IMR-90 (cell line): ENCODE measurements at regions not wholly inside any gene's neighbourhood (a gene's known extent, or its start where the extent isn't known, plus 50 kb on each side); places are given as distances from the start of the nearest gene placed in this dataset.

Experiments used
- ATAC-seq: fragments of 200-7000 bp; cut with Tn5 transposase; 2 replicates; pipeline ENCODE4 v1.9.1; 2020; ENCODE audit warnings: low read depth, mild to moderate bottlenecking, moderate library complexity
- BruUV-seq: library from RNA; stranded (reverse); fragments of 400-500 nt; replicated peaks from 2 replicates; lab custom pipeline; 2021; lab: Mats Ljungman, UMichigan
- CTCF ChIA-PET: fragments of 300-600 bp; formaldehyde crosslinking; extraction: SDS; loops from one replicate; lab custom pipeline; 2021; ENCODE audit warnings: antibody characterized with exemption; lab: Yijun Ruan, JAX
- POLR2A ChIA-PET: fragments of 300-600 bp; sonication (Branson Sonifier 250); formaldehyde crosslinking; loops from one replicate; lab custom pipeline; 2022; ENCODE audit warnings: antibody characterized with exemption; ENCODE audit not compliant: unreplicated experiment; lab: Charles Lee
- DNase-seq: peaks from one replicate; pipeline ENCODE4 v3.0.0; 2013
- H2AFZ ChIP-seq: replicated peaks from 2 replicates; pipeline ENCODE3; 2013; ENCODE audit warnings: low read length, mild to moderate bottlenecking; ENCODE audit not compliant: poor library complexity
- H2AK5ac ChIP-seq: 2 replicates; pipeline ENCODE4 v1.6.1; 2013; ENCODE audit warnings: low read depth, low read length, inconsistent platforms
- H2AK9ac ChIP-seq: replicated peaks from 2 replicates; pipeline ENCODE3; 2013; ENCODE audit warnings: mild to moderate bottlenecking, low read depth, low read length, moderate library complexity; ENCODE audit not compliant: poor library complexity
- H2BK120ac ChIP-seq: 2 replicates; pipeline ENCODE4 v1.6.1; 2013; ENCODE audit warnings: low read depth, low read length, inconsistent platforms
- H2BK15ac ChIP-seq: 3 replicates; pipeline ENCODE4 v1.6.1; 2013; ENCODE audit warnings: low read depth, low read length, inconsistent platforms
- H2BK20ac ChIP-seq: 2 replicates; pipeline ENCODE4 v1.6.1; 2013; ENCODE audit warnings: low read depth, mild to moderate bottlenecking, inconsistent platforms, low read length, moderate library complexity
- H2BK5ac ChIP-seq: 2 replicates; pipeline ENCODE4 v1.6.1; 2013; ENCODE audit warnings: mild to moderate bottlenecking, low read depth, low read length, inconsistent platforms; ENCODE audit not compliant: poor library complexity, severe bottlenecking
- H3K14ac ChIP-seq: replicated peaks from 2 replicates; pipeline ENCODE4 v1.6.1; 2013; ENCODE audit warnings: low read depth, low read length, inconsistent platforms
- H3K18ac ChIP-seq: 2 replicates; pipeline ENCODE4 v1.6.1; 2013; ENCODE audit warnings: low read depth, low read length, control low read depth
- H3K23ac ChIP-seq: 2 replicates; pipeline ENCODE4 v1.6.1; 2013; ENCODE audit warnings: low read depth, low read length, inconsistent platforms
- H3K27ac ChIP-seq: 2 replicates; pipeline ENCODE4 v1.5.1; 2013; ENCODE audit warnings: mild to moderate bottlenecking, control low read depth, low read length; ENCODE audit not compliant: insufficient read depth
- H3K27me3 ChIP-seq: 2 replicates; pipeline ENCODE4 v1.6.1; 2013; ENCODE audit warnings: low read length; ENCODE audit not compliant: control insufficient read depth, insufficient read depth
- H3K36me3 ChIP-seq: 2 replicates; pipeline ENCODE4 v1.6.1; 2013; ENCODE audit warnings: low read length, mixed read lengths; ENCODE audit not compliant: control insufficient read depth, insufficient read depth
- H3K4ac ChIP-seq: 2 replicates; pipeline ENCODE4 v1.6.1; 2013; ENCODE audit warnings: low read depth, low read length, inconsistent platforms
- H3K4me1 ChIP-seq: 2 replicates; pipeline ENCODE4 v1.6.1; 2013; ENCODE audit warnings: low read length, mixed read lengths; ENCODE audit not compliant: control insufficient read depth, insufficient read depth
- H3K4me2 ChIP-seq: 2 replicates; pipeline ENCODE4 v1.6.1; 2013; ENCODE audit warnings: low read depth, mild to moderate bottlenecking, control low read depth, low read length, moderate library complexity
- H3K4me3 ChIP-seq: 2 replicates; pipeline ENCODE4 v1.5.1; 2013; ENCODE audit warnings: low read depth, mild to moderate bottlenecking, control low read depth, low read length, moderate library complexity; ENCODE audit not compliant: insufficient read depth
- H3K56ac ChIP-seq: 2 replicates; pipeline ENCODE4 v1.6.1; 2013; ENCODE audit warnings: low read length, inconsistent platforms; ENCODE audit not compliant: insufficient read depth; ENCODE audit errors: extremely low read depth
- H3K79me1 ChIP-seq, 2 experiments: 2 replicates each; pipeline ENCODE4 v1.6.1; 2013; ENCODE audit warnings: low read length in 2 of 2, inconsistent platforms in 1 of 2, low read depth in 1 of 2
- H3K9ac ChIP-seq: 2 replicates; pipeline ENCODE4 v1.6.1; 2013; ENCODE audit warnings: low read depth, low read length, control low read depth
- H3K9me1 ChIP-seq: 2 replicates; pipeline ENCODE4 v1.6.1; 2013; ENCODE audit warnings: low read length, inconsistent platforms; ENCODE audit not compliant: insufficient read depth
- H3K9me3 ChIP-seq: 2 replicates; pipeline ENCODE4 v1.6.1; 2013; ENCODE audit warnings: low read length; ENCODE audit not compliant: control insufficient read depth, insufficient read depth
- H4K20me1 ChIP-seq: 2 replicates; pipeline ENCODE4 v1.6.1; 2013; ENCODE audit warnings: low read length, inconsistent platforms; ENCODE audit not compliant: insufficient read depth
- H4K5ac ChIP-seq: 2 replicates; pipeline ENCODE4 v1.6.1; 2013; ENCODE audit warnings: mild to moderate bottlenecking, low read depth, low read length, control low read depth
- H4K8ac ChIP-seq, 2 experiments: 2 replicates each; pipeline ENCODE4 v1.6.1; 2013; ENCODE audit warnings: low read depth in 2 of 2, low read length in 2 of 2, control low read depth in 1 of 2, inconsistent platforms in 1 of 2
- H4K91ac ChIP-seq: 2 replicates; pipeline ENCODE4 v1.6.1; 2013; ENCODE audit warnings: low read depth, low read length, inconsistent platforms; ENCODE audit not compliant: insufficient read depth
- BHLHE40 ChIP-seq: fragments of 150-350 bp; IDR thresholded peaks from 2 replicates; pipeline ENCODE4 v1.6.1; 2016; ENCODE audit warnings: mild to moderate bottlenecking, low read depth, low read length
- CEBPB ChIP-seq: IDR thresholded peaks from 2 replicates; pipeline ENCODE4 v1.6.1; 2012; ENCODE audit warnings: low read depth, low read length, improper control_type of control experiment
- CHD1 ChIP-seq: IDR thresholded peaks from 2 replicates; pipeline ENCODE4 v1.6.1; 2012; ENCODE audit warnings: low read depth, low read length, improper control_type of control experiment
- ELK1 ChIP-seq: fragments of 150-350 bp; IDR thresholded peaks from 2 replicates; pipeline ENCODE4 v1.6.1; 2016; ENCODE audit warnings: low read depth, mild to moderate bottlenecking, low read length, moderate library complexity, borderline replicate concordance
- FOS ChIP-seq: fragments of 150-350 bp; IDR thresholded peaks from 2 replicates; pipeline ENCODE4 v1.6.1; 2016; ENCODE audit warnings: low read depth, low read length
- MAFK ChIP-seq: IDR thresholded peaks from 2 replicates; pipeline ENCODE4 v1.6.1; 2012; ENCODE audit warnings: low read depth, low read length, improper control_type of control experiment
- MAZ ChIP-seq: IDR thresholded peaks from 2 replicates; pipeline ENCODE4 v1.6.1; 2012; ENCODE audit warnings: low read depth, mild to moderate bottlenecking, low read length, improper control_type of control experiment, moderate library complexity, borderline replicate concordance
- MXI1 ChIP-seq: IDR thresholded peaks from 2 replicates; pipeline ENCODE4 v1.6.1; 2012; ENCODE audit warnings: low read depth, mild to moderate bottlenecking, low read length, moderate library complexity, borderline replicate concordance
- NFE2L2 ChIP-seq: fragments of 150-350 bp; IDR thresholded peaks from 2 replicates; pipeline ENCODE4 v1.6.1; 2016; ENCODE audit warnings: low read depth, mild to moderate bottlenecking, low read length
- POLR2A ChIP-seq: IDR thresholded peaks from 2 replicates; pipeline ENCODE4 v1.6.1; 2012; ENCODE audit warnings: mild to moderate bottlenecking, low read depth, low read length
- RAD21 ChIP-seq: IDR thresholded peaks from 2 replicates; pipeline ENCODE4 v1.6.1; 2012; ENCODE audit warnings: low read length, improper control_type of control experiment
- RCOR1 ChIP-seq: IDR thresholded peaks from 2 replicates; pipeline ENCODE4 v1.6.1; 2012; ENCODE audit warnings: mild to moderate bottlenecking, low read length, improper control_type of control experiment; ENCODE audit not compliant: insufficient replicate concordance
- RFX5 ChIP-seq: IDR thresholded peaks from 2 replicates; pipeline ENCODE4 v1.8.0; 2012; ENCODE audit warnings: low read depth, mild to moderate bottlenecking, low read length, moderate library complexity
- SMC3 ChIP-seq: fragments of 150-350 bp; IDR thresholded peaks from 2 replicates; pipeline ENCODE4 v1.6.1; 2016; ENCODE audit warnings: low read depth, mild to moderate bottlenecking, antibody characterized with exemption, low read length, moderate library complexity
- WGBS, 2 experiments: methylation state at CpG; one replicate each; pipeline versions ENCODE4 v1.1.5 to v1.1.7; 2013; ENCODE audit warnings: missing lambda C conversion rate in 2 of 2; ENCODE audit not compliant: insufficient read length in 1 of 2; ENCODE audit errors: extremely low coverage in 2 of 2; 5-methylcytosine and 5-hydroxymethylcytosine counted together
- dilution Hi-C: fragments of 300-500 bp; cut with HindIII; formaldehyde crosslinking; loops from one replicate; pipeline ENCODE4 v1.14.3; 2018; ENCODE audit warnings: low sequenced_read_pairs; ENCODE audit not compliant: unreplicated experiment
- in situ Hi-C: fragments of 300-500 bp; cut with MboI; formaldehyde crosslinking; loops from 3 replicates; pipeline ENCODE4 v1.14.3; 2019; ENCODE audit warnings: low sequenced_read_pairs, inconsistent platforms, mixed read lengths
- intact Hi-C: fragments of 100-400 bp; cut with micrococcal nuclease; formaldehyde crosslinking; loops from 2 replicates; pipeline ENCODE4 v1.10.0; 2022
- TF ChIP-seq, protein P1 (sequence below): fragments of 150-350 bp; IDR thresholded peaks from 2 replicates; pipeline ENCODE4 v1.6.1; 2017; ENCODE audit warnings: mild to moderate bottlenecking, antibody characterized with exemption, low read length, low read depth
- TF ChIP-seq, protein P2 (sequence below): conservative IDR thresholded peaks from 2 replicates; pipeline ENCODE4 v1.5.1; 2012; ENCODE audit warnings: mild to moderate bottlenecking, low read depth, low read length, improper control_type of control experiment

GRCh38 chr1:187310038-187310631, 481.4 kb downstream of the PLA2G4A start:
- BruUV-seq, result no TSS peak
- no peak for DNase-seq
- no peaks in the 10 kb centered on the region for H3K79me1 ChIP-seq
- H4K20me1 ChIP-seq, result no peaks in the 10 kb centered on the region
- ChIA-PET CTCF (interaction anchor here (0.6 kb wide), 1 partner anchor 10 kb away, joined by 3 read pairs; no protein-coding TSS in a partner anchor), POLR2A (no interaction called here)
- H3K56ac ChIP-seq, result no peak overlapping the region
- no peaks in the 10 kb centered on the region for H3K9me3 ChIP-seq
- H3K4me3 ChIP-seq, result no peak overlapping the region
- H3K27ac ChIP-seq, result no peak overlapping the region
- no peak overlapping the region for H3K4ac ChIP-seq
- no CpG with 5 or more reads among the region's 3 CpGs for WGBS, 2 experiments
- no peak overlapping the region for H4K8ac ChIP-seq
- TF ChIP-seq CHD1 (no peak), MAZ (no peak), ELK1 (no peak), FOS (no peak), CEBPB (no peak), MXI1 (no peak), NFE2L2 (no peak), POLR2A (no peak), MAFK (no peak), RAD21 (no peak), RFX5 (no peak), BHLHE40 (no peak), RCOR1 (no peak), SMC3 (no peak)
- TF ChIP-seq, protein P1, sequence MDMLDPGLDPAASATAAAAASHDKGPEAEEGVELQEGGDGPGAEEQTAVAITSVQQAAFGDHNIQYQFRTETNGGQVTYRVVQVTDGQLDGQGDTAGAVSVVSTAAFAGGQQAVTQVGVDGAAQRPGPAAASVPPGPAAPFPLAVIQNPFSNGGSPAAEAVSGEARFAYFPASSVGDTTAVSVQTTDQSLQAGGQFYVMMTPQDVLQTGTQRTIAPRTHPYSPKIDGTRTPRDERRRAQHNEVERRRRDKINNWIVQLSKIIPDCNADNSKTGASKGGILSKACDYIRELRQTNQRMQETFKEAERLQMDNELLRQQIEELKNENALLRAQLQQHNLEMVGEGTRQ, result no peak
- TF ChIP-seq, protein P2, sequence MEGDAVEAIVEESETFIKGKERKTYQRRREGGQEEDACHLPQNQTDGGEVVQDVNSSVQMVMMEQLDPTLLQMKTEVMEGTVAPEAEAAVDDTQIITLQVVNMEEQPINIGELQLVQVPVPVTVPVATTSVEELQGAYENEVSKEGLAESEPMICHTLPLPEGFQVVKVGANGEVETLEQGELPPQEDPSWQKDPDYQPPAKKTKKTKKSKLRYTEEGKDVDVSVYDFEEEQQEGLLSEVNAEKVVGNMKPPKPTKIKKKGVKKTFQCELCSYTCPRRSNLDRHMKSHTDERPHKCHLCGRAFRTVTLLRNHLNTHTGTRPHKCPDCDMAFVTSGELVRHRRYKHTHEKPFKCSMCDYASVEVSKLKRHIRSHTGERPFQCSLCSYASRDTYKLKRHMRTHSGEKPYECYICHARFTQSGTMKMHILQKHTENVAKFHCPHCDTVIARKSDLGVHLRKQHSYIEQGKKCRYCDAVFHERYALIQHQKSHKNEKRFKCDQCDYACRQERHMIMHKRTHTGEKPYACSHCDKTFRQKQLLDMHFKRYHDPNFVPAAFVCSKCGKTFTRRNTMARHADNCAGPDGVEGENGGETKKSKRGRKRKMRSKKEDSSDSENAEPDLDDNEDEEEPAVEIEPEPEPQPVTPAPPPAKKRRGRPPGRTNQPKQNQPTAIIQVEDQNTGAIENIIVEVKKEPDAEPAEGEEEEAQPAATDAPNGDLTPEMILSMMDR, result no peak
- no peak overlapping the region for H3K4me2 ChIP-seq
- intact Hi-C loops (no loop called here), in situ Hi-C loops (no loop called here), dilution Hi-C loops (no loop called here)
- H2AK9ac ChIP-seq, result no peak overlapping the region
- H3K18ac ChIP-seq, result no peak overlapping the region
- H2BK20ac ChIP-seq, result no peak overlapping the region
- no peaks in the 10 kb centered on the region for H3K36me3 ChIP-seq
- no peaks in the 10 kb centered on the region for H3K9me1 ChIP-seq
- no peaks in the 10 kb centered on the region for H3K27me3 ChIP-seq
- H3K4me1 ChIP-seq, result no peaks in the 10 kb centered on the region
- H2BK15ac ChIP-seq, result no peak overlapping the region
- no peak overlapping the region for H3K14ac ChIP-seq
- no peak overlapping the region for H2AK5ac ChIP-seq
- H2AFZ ChIP-seq, result no peak overlapping the region
- no peak overlapping the region for H2BK120ac ChIP-seq
- no peak overlapping the region for H4K5ac ChIP-seq
- no peak overlapping the region for H2BK5ac ChIP-seq
- ATAC-seq, result no peak
- no peak overlapping the region for H4K91ac ChIP-seq
- H3K9ac ChIP-seq, result no peak overlapping the region
- no peak overlapping the region for H3K23ac ChIP-seq
